HepG2 (cell line): ENCODE measurements at regions not wholly inside any gene's neighbourhood (a gene's known extent, or its start where the extent isn't known, plus 50 kb on each side); places are given as distances from the start of the nearest gene placed in this dataset.

ENCODE experiments used
- CBX5 ChIP-seq: sonication (generic); formaldehyde crosslinking; IDR thresholded peaks from 2 replicates; pipeline ENCODE4 v1.4.0; 2020; ENCODE audit warnings: missing genetic modification reagents, borderline replicate concordance
- FOXM1 ChIP-seq: sonication (generic); formaldehyde crosslinking; IDR thresholded peaks from 2 replicates; pipeline ENCODE4 v1.5.0; 2020; ENCODE audit warnings: missing genetic modification reagents
- GMEB1 ChIP-seq: sonication (generic); formaldehyde crosslinking; IDR thresholded peaks from 2 replicates; pipeline ENCODE4 v1.5.1; 2020; ENCODE audit warnings: missing genetic modification reagents, mild to moderate bottlenecking, borderline replicate concordance
- GMEB2 ChIP-seq: IDR thresholded peaks from 2 replicates; pipeline ENCODE4 v1.6.1; 2016; ENCODE audit warnings: missing biosample characterization, missing genetic modification reagents, low read depth
- KLF16 ChIP-seq, 2 experiments: sonication (generic) in 1 of 2; formaldehyde crosslinking in 1 of 2; IDR thresholded peaks; 2 replicates each; pipeline versions ENCODE4 v1.6.1 to v1.8.0; 2016 to 2023; ENCODE audit warnings: missing genetic modification reagents in 2 of 2, missing compliant biosample characterization in 1 of 2
- KMT2B ChIP-seq: IDR thresholded peaks from 2 replicates; pipeline ENCODE4 v1.6.1; 2016; ENCODE audit warnings: missing genetic modification reagents, missing compliant biosample characterization
- LRRFIP1 ChIP-seq: sonication (generic); formaldehyde crosslinking; conservative IDR thresholded peaks from 2 replicates; pipeline ENCODE4 v1.4.0; 2020; ENCODE audit warnings: missing genetic modification reagents
- MIXL1 ChIP-seq: IDR thresholded peaks from 2 replicates; pipeline ENCODE4 v1.6.1; 2016
- MYNN ChIP-seq: sonication (generic); formaldehyde crosslinking; IDR thresholded peaks from 2 replicates; pipeline ENCODE4 v1.4.0; 2020; ENCODE audit warnings: mild to moderate bottlenecking, low read depth, missing genetic modification reagents
- MZF1 ChIP-seq: sonication (generic); formaldehyde crosslinking; IDR thresholded peaks from 2 replicates; pipeline ENCODE4 v1.8.1; 2023; ENCODE audit warnings: mild to moderate bottlenecking, missing genetic modification reagents, borderline replicate concordance
- PATZ1 ChIP-seq: sonication (generic); formaldehyde crosslinking; IDR thresholded peaks from 2 replicates; pipeline ENCODE4 v1.4.0; 2020; ENCODE audit warnings: missing genetic modification reagents
- PAWR ChIP-seq: sonication (generic); formaldehyde crosslinking; IDR thresholded peaks from 2 replicates; pipeline ENCODE4 v1.4.0; 2020; ENCODE audit warnings: missing genetic modification reagents, mild to moderate bottlenecking, borderline replicate concordance
- RFXAP ChIP-seq: sonication (generic); formaldehyde crosslinking; IDR thresholded peaks from 2 replicates; pipeline ENCODE4 v1.4.0; 2020; ENCODE audit warnings: missing genetic modification reagents, borderline replicate concordance
- SIN3A ChIP-seq: IDR thresholded peaks from 2 replicates; pipeline ENCODE4 v1.6.1; 2011; ENCODE audit warnings: low read depth, mild to moderate bottlenecking, control low read depth, low read length, borderline replicate concordance
- SP4 ChIP-seq: sonication (generic); formaldehyde crosslinking; IDR thresholded peaks from 2 replicates; pipeline ENCODE4 v1.8.1; 2023; ENCODE audit warnings: mild to moderate bottlenecking, missing genetic modification reagents
- U2AF2 ChIP-seq: fragments of 200-400 bp; formaldehyde crosslinking; IDR thresholded peaks from 2 replicates; pipeline ENCODE4 v1.6.1; 2017; ENCODE audit warnings: low read depth, mild to moderate bottlenecking, low read length
- ZFP41 ChIP-seq: sonication (generic); formaldehyde crosslinking; IDR thresholded peaks from 2 replicates; pipeline ENCODE4 v1.4.0; 2020; ENCODE audit warnings: mild to moderate bottlenecking, missing genetic modification reagents, borderline replicate concordance
- ZNF17 ChIP-seq: sonication (generic); formaldehyde crosslinking; IDR thresholded peaks from 2 replicates; pipeline ENCODE4 v1.5.0; 2020; ENCODE audit warnings: mild to moderate bottlenecking, missing genetic modification reagents
- ZNF329 ChIP-seq: sonication (generic); formaldehyde crosslinking; IDR thresholded peaks from 2 replicates; pipeline ENCODE4 v1.9.0; 2021; ENCODE audit warnings: low read depth, mild to moderate bottlenecking, missing genetic modification reagents
- ZNF616 ChIP-seq: sonication (generic); formaldehyde crosslinking; IDR thresholded peaks from 2 replicates; pipeline ENCODE4 v1.5.0; 2020; ENCODE audit warnings: low read depth, mild to moderate bottlenecking, missing genetic modification reagents
- ZNF766 ChIP-seq: sonication (generic); formaldehyde crosslinking; IDR thresholded peaks from 2 replicates; pipeline ENCODE4 v1.5.0; 2020; ENCODE audit warnings: missing genetic modification reagents, borderline replicate concordance
- ZNF776 ChIP-seq: sonication (generic); formaldehyde crosslinking; IDR thresholded peaks from 2 replicates; pipeline ENCODE4 v1.4.0; 2020; ENCODE audit warnings: mild to moderate bottlenecking, missing genetic modification reagents
- ZNF891 ChIP-seq: sonication (generic); formaldehyde crosslinking; IDR thresholded peaks from 2 replicates; pipeline ENCODE4 v1.5.0; 2020; ENCODE audit warnings: mild to moderate bottlenecking, missing genetic modification reagents
- ZSCAN29 ChIP-seq: sonication (generic); formaldehyde crosslinking; conservative IDR thresholded peaks from 2 replicates; pipeline ENCODE4 v1.4.0; 2020; ENCODE audit warnings: mild to moderate bottlenecking, missing genetic modification reagents

- TF ChIP-seq ZNF616 (CRISPR knock-in tag) (no peak), PAWR (CRISPR knock-in tag) (no peak), ZNF329 (CRISPR knock-in tag) (0 out of 2 replicates have a peak, but pooled peaks have one; percentile 52), PATZ1 (CRISPR knock-in tag) (peak; percentile 67), ZFP41 (CRISPR knock-in tag) (no peak), CBX5 (CRISPR knock-in tag) (peak; percentile 46; the same call in 1 of the 2 replicates), LRRFIP1 (CRISPR knock-in tag) (no peak), MYNN (CRISPR knock-in tag) (no peak), FOXM1 (CRISPR knock-in tag) (no peak), SP4 (CRISPR knock-in tag) (no peak), GMEB2 (no peak), ZNF17 (CRISPR knock-in tag) (no peak), KLF16 (CRISPR knock-in tag; IDR thresholded peaks at IDR 0.05) (peak in 1 of 2 experiments; percentile 80; a peak in 2 of 4 replicates), SIN3A (0 out of 2 replicates have a peak, but pooled peaks have one; percentile 51), ZNF891 (CRISPR knock-in tag) (no peak), GMEB1 (CRISPR knock-in tag) (no peak), KMT2B (CRISPR knock-in tag) (peak; percentile 77), ZNF776 (CRISPR knock-in tag) (no peak), ZNF766 (CRISPR knock-in tag) (no peak), RFXAP (CRISPR knock-in tag) (peak; percentile 70), U2AF2 (no peak), MIXL1 (CRISPR knock-in tag) (peak; percentile 81), ZSCAN29 (CRISPR knock-in tag) (no peak), MZF1 (CRISPR knock-in tag) (no peak)
Observed at GRCh38 chr3:42032693-42033349, 58.3 kb upstream of the TRAK1 start (continued).
